Neural cell (in vitro differentiated cells): ENCODE measurements at regions not wholly inside any gene's neighbourhood (a gene's known extent, or its start where the extent isn't known, plus 50 kb on each side); places are given as distances from the start of the nearest gene placed in this dataset.

Experiments
- H2AFZ ChIP-seq: fragments of 200-600, 300-800 bp; sonication (generic), shearing (Covaris generic); 2 replicates; pipeline ENCODE4 v1.6.0; 2014; ENCODE audit warnings: low read depth, mild to moderate bottlenecking, antibody characterized with exemption, low read length, moderate library complexity
- H3F3A ChIP-seq: fragments of 200-600 bp; shearing (Covaris generic); 2 replicates; pipeline ENCODE4 v1.6.1; 2016; ENCODE audit warnings: mild to moderate bottlenecking, moderate library complexity, mixed read lengths, antibody characterized with exemption, low read length; ENCODE audit not compliant: insufficient read depth, poor library complexity, severe bottlenecking
- H3K27ac ChIP-seq: fragments of 200-600, 300-800 bp; sonication (generic), shearing (Covaris generic); 2 replicates; pipeline ENCODE4 v1.5.1; 2014; ENCODE audit warnings: mild to moderate bottlenecking, low read length, moderate library complexity
- H3K27me3 ChIP-seq: fragments of 300-800, 200-600 bp; sonication (generic), shearing (Covaris generic); 2 replicates; pipeline ENCODE4 v1.6.0; 2014; ENCODE audit warnings: mild to moderate bottlenecking, low read depth, low read length, moderate library complexity; ENCODE audit not compliant: insufficient read depth
- H3K36me3 ChIP-seq: fragments of 300-800, 200-600 bp; sonication (generic), shearing (Covaris generic); 2 replicates; pipeline ENCODE4 v1.5.1; 2014; ENCODE audit warnings: mild to moderate bottlenecking, antibody characterized with exemption, low read length, moderate library complexity; ENCODE audit not compliant: insufficient read depth
- H3K4me2 ChIP-seq: fragments of 300-800, 200-600 bp; sonication (generic), shearing (Covaris generic); 2 replicates; pipeline ENCODE4 v1.6.0; 2014; ENCODE audit warnings: mild to moderate bottlenecking, low read length
- H3K4me3 ChIP-seq: fragments of 300-800, 200-600 bp; sonication (generic), shearing (Covaris generic); 2 replicates; pipeline ENCODE4 v1.5.1; 2014; ENCODE audit warnings: mild to moderate bottlenecking, low read length, moderate library complexity
- H3K79me2 ChIP-seq: fragments of 200-600 bp; shearing (Covaris generic); replicated peaks from 2 replicates; pipeline ENCODE4 v1.6.0; 2014; ENCODE audit warnings: mild to moderate bottlenecking, low read length, moderate library complexity; ENCODE audit not compliant: insufficient read depth
- H3K9ac ChIP-seq: fragments of 300-800, 200-600 bp; sonication (generic), shearing (Covaris generic); 2 replicates; pipeline ENCODE4 v1.6.1; 2016; ENCODE audit warnings: mild to moderate bottlenecking, low read length, mixed read lengths
- H3K9me2 ChIP-seq: fragments of 200-600 bp; shearing (Covaris generic); 2 replicates; pipeline ENCODE4 v1.6.1; 2016; ENCODE audit warnings: mild to moderate bottlenecking, low read length, mixed read lengths; ENCODE audit not compliant: insufficient read depth
- H3K9me3 ChIP-seq: fragments of 200-600, 300-800 bp; sonication (generic), shearing (Covaris generic); 2 replicates; pipeline ENCODE4 v1.6.1; 2016; ENCODE audit warnings: mild to moderate bottlenecking, mixed run types, low read length, moderate library complexity, mixed read lengths
- H4K20me1 ChIP-seq: fragments of 200-600 bp; shearing (Covaris generic); 2 replicates; pipeline ENCODE4 v1.6.1; 2016; ENCODE audit warnings: mild to moderate bottlenecking, mixed run types; ENCODE audit not compliant: insufficient read depth
- CTCF ChIP-seq: fragments of 450-650 bp; IDR thresholded peaks from 2 replicates; pipeline ENCODE4 v1.5.1; 2014; ENCODE audit warnings: antibody characterized with exemption, mild to moderate bottlenecking, moderate library complexity; ENCODE audit not compliant: poor library complexity, severe bottlenecking
- EP300 ChIP-seq: fragments of 450-650 bp; conservative IDR thresholded peaks from 2 replicates; pipeline ENCODE4 v1.6.1; 2014; ENCODE audit warnings: antibody characterized with exemption, mild to moderate bottlenecking, moderate library complexity; ENCODE audit not compliant: poor library complexity, severe bottlenecking
- EZH2 ChIP-seq: fragments of 200-600, 300-800 bp; shearing (Covaris generic), sonication (generic); IDR thresholded peaks from 2 replicates; pipeline ENCODE4 v1.6.1; 2014; ENCODE audit warnings: antibody characterized with exemption, low read length, borderline replicate concordance, mild to moderate bottlenecking; ENCODE audit not compliant: insufficient read depth, poor library complexity, severe bottlenecking
- MXI1 ChIP-seq: fragments of 450-650 bp; conservative IDR thresholded peaks from 2 replicates; pipeline ENCODE4 v1.6.1; 2014; ENCODE audit warnings: antibody characterized with exemption, mild to moderate bottlenecking; ENCODE audit not compliant: poor library complexity, severe bottlenecking
- POLR2AphosphoS5 ChIP-seq: IDR thresholded peaks from 2 replicates; pipeline ENCODE4 v1.6.1; 2012
- RAD21 ChIP-seq: fragments of 450-650 bp; conservative IDR thresholded peaks from 2 replicates; pipeline ENCODE4 v1.6.1; 2014; ENCODE audit warnings: antibody characterized with exemption, mild to moderate bottlenecking, moderate library complexity
- REST ChIP-seq: IDR thresholded peaks from 2 replicates; pipeline ENCODE4 v1.6.1; 2012; ENCODE audit warnings: borderline replicate concordance

DNA sequence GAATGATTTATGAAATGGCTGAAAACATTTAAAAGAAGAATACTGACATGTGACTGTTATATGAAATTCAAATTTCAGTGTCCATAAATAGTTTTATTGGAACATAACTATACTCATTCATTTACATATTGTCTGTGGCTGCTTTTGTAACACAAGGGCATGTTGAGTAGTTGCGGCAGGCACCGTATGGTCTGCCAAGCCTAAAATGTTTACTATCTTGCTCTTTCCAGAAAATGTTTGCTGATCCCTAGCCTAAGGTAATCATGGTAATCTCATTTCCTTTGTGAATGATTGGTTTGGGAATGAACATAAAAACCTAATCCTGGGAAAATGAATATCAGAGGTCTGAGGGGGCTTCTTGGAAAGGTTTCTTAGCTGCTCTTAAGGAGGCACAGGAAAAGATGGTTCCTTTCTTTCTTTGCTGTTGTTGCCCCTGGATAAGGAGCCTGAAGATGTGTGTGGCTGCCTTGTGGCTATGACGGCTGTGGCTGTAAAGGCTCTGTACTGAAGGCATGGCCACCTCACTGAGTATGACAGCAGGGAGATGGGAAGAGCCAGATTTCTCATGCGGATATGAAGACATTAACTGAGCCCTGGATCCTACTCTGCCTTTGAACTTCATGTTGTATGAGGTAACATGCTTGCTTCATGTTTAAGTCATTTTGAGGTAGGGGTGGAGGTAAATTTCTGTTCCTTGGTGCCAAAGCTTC, 419.4 kb upstream of the CLINT1 start:
- no peaks in the 10 kb centered on the region for H3K79me2 ChIP-seq
- H3K4me3 ChIP-seq: no peak overlapping the region
- no peaks in the 10 kb centered on the region for H4K20me1 ChIP-seq
- no peak overlapping the region for H3K4me2 ChIP-seq
- H3K9ac ChIP-seq: no peak overlapping the region
- no peaks in the 10 kb centered on the region for H3F3A ChIP-seq
- H3K9me3 ChIP-seq: no peaks in the 10 kb centered on the region
- TF ChIP-seq EZH2 (no peak), RAD21 (no peak), CTCF (no peak), POLR2AphosphoS5 (no peak)
- H3K27ac ChIP-seq: no peak overlapping the region
- no peaks in the 10 kb centered on the region for H3K36me3 ChIP-seq
- no peaks in the 10 kb centered on the region for H3K9me2 ChIP-seq
- no peak overlapping the region for H2AFZ ChIP-seq
- H3K27me3 ChIP-seq: no peaks in the 10 kb centered on the region

DNA sequence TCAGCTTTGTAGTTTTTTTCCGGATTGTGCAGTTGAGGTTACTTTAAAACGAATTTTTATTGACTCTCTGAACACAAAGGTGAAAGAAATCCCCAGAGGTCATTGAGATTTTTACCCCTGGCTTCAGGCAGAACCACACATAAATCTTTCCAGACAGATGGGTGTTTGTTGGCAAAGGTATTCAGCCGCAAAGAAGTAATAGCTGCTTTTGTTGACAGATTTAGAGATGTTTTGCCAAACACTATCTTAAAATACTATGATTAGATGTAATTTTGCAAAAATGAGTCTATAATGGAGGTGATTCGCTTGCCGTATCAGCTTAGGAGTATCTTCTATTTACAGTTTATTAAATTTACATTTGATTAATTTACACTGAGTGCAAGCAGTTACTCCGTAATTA, 418.3 kb upstream of the CLINT1 start:
- H2AFZ ChIP-seq: no peak overlapping the region
- H3K79me2 ChIP-seq: no peaks in the 10 kb centered on the region
- H4K20me1 ChIP-seq: no peaks in the 10 kb centered on the region
- no peaks in the 10 kb centered on the region for H3K36me3 ChIP-seq
- H3K4me3 ChIP-seq: no peak overlapping the region
- H3K4me2 ChIP-seq: no peak overlapping the region
- H3K9me3 ChIP-seq: no peaks in the 10 kb centered on the region
- H3F3A ChIP-seq: no peaks in the 10 kb centered on the region
- no peaks in the 10 kb centered on the region for H3K9me2 ChIP-seq
- no peak overlapping the region for H3K27ac ChIP-seq
- H3K9ac ChIP-seq: no peak overlapping the region
- no peaks in the 10 kb centered on the region for H3K27me3 ChIP-seq
- TF ChIP-seq CTCF (no peak), EZH2 (no peak), RAD21 (no peak), MXI1 (no peak), EP300 (no peak), REST (no peak)
